ENCODE measurements at regions not wholly inside any gene's neighbourhood (a gene's known extent, or its start where the extent isn't known, plus 50 kb on each side); places are given as distances from the start of the nearest gene placed in this dataset.
"Not testable (repeated sequence)": the region's sequence is repeated elsewhere in the genome, so short reads cannot be mapped to it uniquely, and the experiment has no call there.

- H3K4me3 ChIP-seq (ENCODE audit: low read length): no peak overlapping the region
- no peak for TF ChIP-seq ZNF274 (IDR thresholded peaks at IDR 0.05; ENCODE audit: low read depth, low read length)
These were observed 155.9 kb upstream of the MEIS1 start for GRCh38 chr2:66279024-66279423.

DNA sequence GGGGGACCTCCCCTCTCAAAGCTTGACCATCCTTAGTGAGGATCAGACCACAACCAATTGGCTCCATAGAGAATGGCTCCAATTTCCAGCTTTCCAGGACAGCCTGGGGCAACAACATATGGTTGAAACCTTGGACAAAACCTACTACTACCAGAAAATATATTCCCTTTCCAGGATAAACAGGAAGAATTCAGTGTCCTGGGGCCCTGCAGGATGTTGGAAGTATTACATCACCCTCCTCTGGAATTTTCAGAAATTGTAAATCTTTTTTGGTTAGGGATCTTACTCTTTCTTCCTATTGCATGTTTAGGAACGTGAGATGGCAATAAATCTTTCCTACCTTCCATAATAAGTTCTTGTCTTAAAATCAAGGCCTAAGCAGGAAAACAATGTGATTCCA is 158.9 kb upstream of the MEIS1 start:
- no peak for TF ChIP-seq ZNF274 (IDR thresholded peaks at IDR 0.05; ENCODE audit: low read depth, low read length)
- no peak overlapping the region for H3K4me3 ChIP-seq (ENCODE audit: low read length)

DNA sequence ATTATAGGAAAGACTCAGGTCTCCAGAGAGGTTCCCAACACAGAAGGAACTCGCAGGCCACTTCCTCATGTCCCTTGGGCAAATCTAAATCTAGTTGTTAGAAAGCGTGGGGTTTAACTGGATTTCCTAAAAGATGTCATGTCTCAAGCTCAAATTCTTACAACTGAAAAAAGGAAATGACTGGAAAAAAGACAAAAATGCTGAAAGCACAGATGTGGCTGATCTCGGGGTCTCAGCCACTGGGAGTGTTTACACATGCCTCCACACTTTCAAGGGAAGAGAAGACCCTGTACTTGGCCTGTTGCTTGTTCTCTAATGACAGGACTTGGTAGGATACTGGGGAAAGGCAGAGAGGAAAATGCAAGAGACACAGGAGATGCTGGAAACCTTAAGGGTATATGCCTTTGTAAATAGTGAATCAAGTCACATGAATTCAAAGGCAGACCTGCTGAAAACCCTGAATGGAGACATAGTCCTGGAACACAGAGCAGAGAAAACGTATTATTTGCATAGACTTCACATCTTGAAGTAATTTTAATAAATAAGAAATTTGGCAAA is 160.9 kb upstream of the MEIS1 start:
- no peak for TF ChIP-seq ZNF274 (IDR thresholded peaks at IDR 0.05; ENCODE audit: low read depth, low read length)

GRCh38 chr2:66272751-66273150 is 162.2 kb upstream of the MEIS1 start:
- no peak for TF ChIP-seq ZNF274 (IDR thresholded peaks at IDR 0.05; ENCODE audit: low read depth, low read length)
- H3K4me3 ChIP-seq (ENCODE audit: low read length): no peak overlapping the region

More for the DNA sequence above, 160.9 kb upstream of the MEIS1 start:
- no peak overlapping the region for H3K4me3 ChIP-seq (ENCODE audit: low read length)

GRCh38 chr2:66271777-66272176 is 163.1 kb upstream of the MEIS1 start:
- TF ChIP-seq ZNF274 (IDR thresholded peaks at IDR 0.05; ENCODE audit: low read depth, low read length): no peak
- H3K4me3 ChIP-seq (ENCODE audit: low read length): no peak overlapping the region

- H3K4me3 ChIP-seq (ENCODE audit: low read length): no peak overlapping the region
- TF ChIP-seq ZNF274 (IDR thresholded peaks at IDR 0.05; ENCODE audit: low read depth, low read length): no peak
These were observed 164.7 kb upstream of the MEIS1 start for GRCh38 chr2:66270247-66270646.

DNA sequence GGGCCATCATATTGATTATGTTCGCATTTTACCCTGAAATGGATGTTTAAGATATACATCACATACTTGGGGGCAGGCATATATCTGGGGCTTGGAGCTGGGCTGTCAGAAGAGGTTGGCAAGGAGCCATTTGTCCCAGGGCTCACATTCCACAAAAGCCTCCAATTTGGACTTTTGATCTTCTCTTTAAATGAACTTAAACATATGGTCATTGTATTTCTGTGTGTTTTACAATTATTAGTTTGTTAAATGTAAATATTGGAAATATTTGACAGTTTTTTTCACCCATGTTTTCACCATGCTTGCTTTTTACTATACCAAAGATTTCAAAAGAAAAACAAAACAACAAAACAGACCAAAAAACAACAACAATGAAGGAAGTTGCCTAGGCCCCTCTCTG is 165.8 kb upstream of the MEIS1 start:
- TF ChIP-seq ZNF274 (IDR thresholded peaks at IDR 0.05; ENCODE audit: low read depth, low read length): no peak
- no peak overlapping the region for H3K4me3 ChIP-seq (ENCODE audit: low read length)

GRCh38 chr2:66268756-66269155 is 166.2 kb upstream of the MEIS1 start:
- TF ChIP-seq ZNF274 (IDR thresholded peaks at IDR 0.05; ENCODE audit: low read depth, low read length): no peak
- H3K4me3 ChIP-seq (ENCODE audit: low read length): no peak overlapping the region

DNA sequence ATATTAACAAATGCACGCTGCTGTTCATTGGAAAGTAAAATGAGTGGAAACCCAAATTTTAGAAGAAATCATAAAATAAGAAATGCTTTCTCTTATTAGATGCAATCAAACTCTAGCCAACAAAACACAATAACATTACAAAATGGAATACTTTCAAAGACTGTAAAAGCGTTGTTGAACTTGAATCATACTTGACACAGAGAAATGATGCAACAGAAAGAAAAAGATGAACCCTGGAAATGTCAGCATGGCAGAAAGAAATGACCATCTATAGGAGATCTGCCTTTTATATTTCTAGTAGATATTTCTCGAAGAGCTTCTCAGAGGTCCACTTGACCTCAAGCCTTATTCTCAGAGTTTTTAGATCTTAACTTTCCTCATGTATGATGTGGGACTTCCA is 170.6 kb upstream of the MEIS1 start:
- no peak for TF ChIP-seq ZNF274 (IDR thresholded peaks at IDR 0.05; ENCODE audit: low read depth, low read length)
- H3K4me3 ChIP-seq (ENCODE audit: low read length): no peak overlapping the region

- no peak overlapping the region for H3K4me3 ChIP-seq (ENCODE audit: low read length)
- no peak for TF ChIP-seq ZNF274 (IDR thresholded peaks at IDR 0.05; ENCODE audit: low read depth, low read length)
These were observed 179.1 kb upstream of the MEIS1 start for GRCh38 chr2:66255867-66256266.

DNA sequence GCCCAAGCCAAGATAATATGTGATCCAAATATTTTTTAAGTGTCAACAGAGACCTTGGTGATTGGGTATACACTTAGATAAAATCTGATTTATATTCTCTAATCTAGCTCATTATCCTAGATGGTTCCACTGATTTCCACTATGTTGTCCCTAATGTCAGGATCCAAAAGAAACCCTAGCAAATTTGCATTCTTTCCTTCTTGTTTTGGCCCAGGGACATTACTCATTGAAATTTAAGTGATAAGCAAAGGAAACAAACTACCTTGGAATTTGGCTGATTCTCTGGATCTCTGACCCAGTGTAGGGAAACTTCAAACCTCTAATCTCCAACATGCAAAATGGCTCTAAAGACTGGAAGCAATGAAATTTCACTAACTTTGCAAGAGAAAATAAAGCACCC is 179.8 kb upstream of the MEIS1 start:
- H3K4me3 ChIP-seq (ENCODE audit: low read length): no peak overlapping the region
- TF ChIP-seq ZNF274 (IDR thresholded peaks at IDR 0.05; ENCODE audit: low read depth, low read length): no peak

DNA sequence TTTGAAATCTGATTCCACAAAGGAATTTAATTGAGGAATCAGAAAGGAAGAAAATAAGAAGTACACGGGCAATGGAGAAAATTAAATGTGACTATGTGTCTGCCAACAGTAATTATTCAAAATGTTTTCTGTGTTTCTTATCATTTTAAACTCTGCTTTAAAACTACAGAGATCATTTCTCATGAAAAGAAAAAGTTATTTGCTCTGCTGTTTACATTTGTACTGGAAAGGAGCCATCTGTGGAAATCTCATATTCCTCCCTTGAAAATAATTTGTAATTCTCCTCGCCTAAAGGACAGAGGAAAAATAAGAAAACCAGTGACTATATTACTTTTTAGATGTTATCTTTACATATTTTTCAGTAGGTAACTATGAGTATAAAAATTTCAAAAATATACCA is 181.9 kb upstream of the MEIS1 start:
- TF ChIP-seq ZNF274 (IDR thresholded peaks at IDR 0.05; ENCODE audit: low read depth, low read length): no peak
- no peak overlapping the region for H3K4me3 ChIP-seq (ENCODE audit: low read length)

DNA sequence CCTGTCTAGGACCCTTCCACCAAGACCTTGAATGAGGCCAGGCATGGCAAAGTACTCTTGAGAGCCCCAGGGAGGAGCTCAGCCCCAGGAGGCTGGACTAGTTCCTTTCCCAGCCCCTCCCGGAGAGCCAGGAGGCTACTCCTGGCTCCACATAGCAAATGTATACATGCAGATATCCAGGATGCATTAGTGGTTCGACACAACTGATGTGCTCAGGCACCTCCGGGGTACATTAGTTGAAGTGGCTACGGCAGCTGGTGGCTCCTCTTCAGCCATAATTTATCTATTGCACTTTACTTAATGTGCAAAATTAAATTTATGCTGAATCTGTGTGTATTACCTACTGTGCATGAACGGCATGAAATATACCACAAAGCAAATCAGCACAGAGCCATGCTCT is 182.8 kb upstream of the MEIS1 start:
- H3K4me3 ChIP-seq (ENCODE audit: low read length): no peak overlapping the region
- no peak for TF ChIP-seq ZNF274 (IDR thresholded peaks at IDR 0.05; ENCODE audit: low read depth, low read length)

- H3K4me3 ChIP-seq (ENCODE audit: low read length): no peak overlapping the region
These were observed 183.4 kb upstream of the MEIS1 start for GRCh38 chr2:66251573-66251972.

DNA sequence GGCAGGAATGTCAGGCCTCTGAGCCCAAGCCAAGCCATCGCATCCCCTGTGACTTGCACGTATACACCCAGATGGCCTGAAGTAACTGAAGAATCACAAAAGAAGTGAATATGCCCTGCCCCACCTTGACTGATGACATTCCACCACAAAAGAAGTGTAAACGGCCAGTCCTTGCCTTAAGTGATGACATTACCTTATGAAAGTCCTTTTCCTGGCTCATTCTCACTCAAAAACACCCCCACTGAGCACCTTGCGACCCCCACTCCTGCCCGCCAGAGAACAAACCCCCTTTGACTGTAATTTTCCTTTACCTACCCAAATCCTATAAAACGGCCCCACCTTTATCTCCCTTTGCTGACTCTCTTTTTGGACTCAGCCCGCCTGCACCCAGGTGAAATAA is 185.8 kb upstream of the MEIS1 start:
- not testable (repeated sequence) for H3K4me3 ChIP-seq (ENCODE audit: low read length)

More at GRCh38 chr2:66251573-66251972, 183.4 kb upstream of the MEIS1 start:
- TF ChIP-seq ZNF274 (IDR thresholded peaks at IDR 0.05; ENCODE audit: low read depth, low read length): no peak

DNA sequence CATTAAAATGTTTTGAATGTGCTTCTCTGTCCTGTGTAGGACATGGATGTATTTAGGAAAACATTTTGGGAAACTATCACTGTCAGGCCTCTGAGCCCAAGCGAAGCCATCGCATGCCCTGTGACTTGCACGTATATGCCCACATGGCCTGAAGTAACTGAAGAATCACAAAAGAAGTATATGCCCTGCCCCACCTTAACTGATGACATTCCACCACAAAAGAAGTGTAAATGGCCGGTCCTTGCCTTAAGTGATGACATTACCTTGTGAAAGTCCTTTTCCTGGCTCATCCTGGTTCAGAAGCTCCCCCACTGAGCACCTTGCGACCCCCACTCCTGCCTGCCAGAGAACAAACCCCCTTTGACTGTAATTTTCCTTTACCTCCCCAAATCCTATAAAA is 191.1 kb upstream of the MEIS1 start:
- not testable (repeated sequence) for H3K4me3 ChIP-seq (ENCODE audit: low read length)

- not testable (repeated sequence) for H3K4me3 ChIP-seq (ENCODE audit: low read length)
These were observed 192.0 kb upstream of the MEIS1 start for GRCh38 chr2:66242888-66243287.
